HEK293 (cell line): ENCODE measurements at regions not wholly inside any gene's neighbourhood (a gene's known extent, or its start where the extent isn't known, plus 50 kb on each side); places are given as distances from the start of the nearest gene placed in this dataset.

ENCODE experiments used
- CTCF ChIA-PET: fragments of 350-600 bp; formaldehyde crosslinking; extraction: SDS; loops from one replicate; lab custom pipeline; 2021; ENCODE audit warnings: antibody characterized with exemption; lab: Yijun Ruan, JAX
- POLR2A ChIA-PET: fragments of 300-600 bp; formaldehyde crosslinking; extraction: SDS; loops from one replicate; lab custom pipeline; 2020; ENCODE audit warnings: antibody characterized with exemption, inconsistent platforms; lab: Yijun Ruan, JAX
- H3K27ac ChIP-seq: fragments of 200-500 bp; sonication (Bioruptor generic); 2 replicates; pipeline ENCODE4 v1.5.1; 2014; ENCODE audit warnings: low read depth, low read length, control low read depth, inconsistent platforms; ENCODE audit errors: extremely low read depth
- H3K36me3 ChIP-seq, 2 experiments: fragments of 200-500 bp in 1 of 2; sonication (Bioruptor generic) in 1 of 2; 1 replicate in 1 of 2; 2 replicates in 1 of 2; pipeline ENCODE4 v1.5.1; 2014 to 2017; ENCODE audit warnings: inconsistent platforms in 2 of 2, low read length in 2 of 2; ENCODE audit not compliant: control insufficient read depth in 2 of 2, insufficient read depth in 1 of 2
- H3K4me1 ChIP-seq: fragments of 200-500 bp; sonication (Bioruptor generic); 2 replicates; pipeline ENCODE4 v1.5.1; 2014; ENCODE audit warnings: mild to moderate bottlenecking, low read length, inconsistent platforms; ENCODE audit not compliant: control insufficient read depth, insufficient read depth
- H3K4me3 ChIP-seq: 2 replicates; pipeline ENCODE4 v1.5.1; 2011; ENCODE audit warnings: low read depth, mild to moderate bottlenecking, control low read depth, low read length, moderate library complexity
- H3K9me3 ChIP-seq: fragments of 200-500 bp; sonication (Bioruptor generic); 2 replicates; pipeline ENCODE4 v1.5.1; 2014; ENCODE audit warnings: low read depth, low read length, inconsistent platforms; ENCODE audit not compliant: control insufficient read depth, insufficient read depth
- EGR2 ChIP-seq: fragments of 450-650 bp; formaldehyde crosslinking; IDR thresholded peaks from 2 replicates; pipeline ENCODE4 v1.5.1; 2016; ENCODE audit warnings: low read depth, missing biosample characterization, missing genetic modification characterization
- FEZF1 ChIP-seq: fragments of 450-650 bp; formaldehyde crosslinking; IDR thresholded peaks from 2 replicates; pipeline ENCODE4 v1.5.1; 2016; ENCODE audit warnings: missing biosample characterization, missing genetic modification characterization
- KLF16 ChIP-seq: fragments of 450-650 bp; formaldehyde crosslinking; IDR thresholded peaks from 2 replicates; pipeline ENCODE4 v1.5.1; 2017; ENCODE audit warnings: missing biosample characterization, missing genetic modification characterization
- OVOL3 ChIP-seq: fragments of 450-650 bp; formaldehyde crosslinking; IDR thresholded peaks from 2 replicates; pipeline ENCODE4 v1.5.1; 2016; ENCODE audit warnings: missing biosample characterization, missing genetic modification characterization
- TRIM28 ChIP-seq: IDR thresholded peaks from 2 replicates; pipeline ENCODE4 v1.6.1; 2011; ENCODE audit warnings: low read length, control low read depth, borderline replicate concordance
- ZNF600 ChIP-seq: fragments of 450-650 bp; formaldehyde crosslinking; IDR thresholded peaks from 2 replicates; pipeline ENCODE4 v1.5.1; 2016; ENCODE audit warnings: missing biosample characterization, missing genetic modification characterization
- ZNF629 ChIP-seq: fragments of 450-650 bp; formaldehyde crosslinking; IDR thresholded peaks from 2 replicates; pipeline ENCODE4 v1.5.1; 2017; ENCODE audit warnings: missing biosample characterization, missing genetic modification characterization
- ZNF654 ChIP-seq: fragments of 450-650 bp; formaldehyde crosslinking; IDR thresholded peaks from 2 replicates; pipeline ENCODE4 v1.5.1; 2016; ENCODE audit warnings: low read depth, missing biosample characterization, missing genetic modification characterization
- ZNF660 ChIP-seq: fragments of 450-650 bp; IDR thresholded peaks from 2 replicates; pipeline ENCODE4 v1.5.1; 2018; ENCODE audit warnings: missing biosample characterization, mild to moderate bottlenecking, missing genetic modification characterization
- TF ChIP-seq, protein P1 (sequence below): fragments of 450-650 bp; formaldehyde crosslinking; IDR thresholded peaks from 2 replicates; pipeline ENCODE4 v1.5.1; 2016; ENCODE audit warnings: missing biosample characterization, missing genetic modification characterization, borderline replicate concordance
- TF ChIP-seq, protein P2 (sequence below): fragments of 450-650 bp; formaldehyde crosslinking; IDR thresholded peaks from 2 replicates; pipeline ENCODE4 v1.5.1; 2016; ENCODE audit warnings: missing biosample characterization, missing genetic modification characterization
- TF ChIP-seq, protein P3 (sequence below): fragments of 450-650 bp; formaldehyde crosslinking; IDR thresholded peaks from 2 replicates; pipeline ENCODE4 v1.5.1; 2016; ENCODE audit warnings: missing biosample characterization, missing genetic modification characterization
- TF ChIP-seq, protein P4 (sequence below): fragments of 450-650 bp; formaldehyde crosslinking; IDR thresholded peaks from 2 replicates; pipeline ENCODE4 v1.5.1; 2016; ENCODE audit warnings: missing biosample characterization, missing genetic modification characterization, low read depth
- TF ChIP-seq, protein P5 (sequence below): fragments of 450-650 bp; formaldehyde crosslinking; IDR thresholded peaks from 2 replicates; pipeline ENCODE4 v1.5.1; 2016; ENCODE audit warnings: missing biosample characterization, missing genetic modification characterization
- TF ChIP-seq, protein P6 (sequence below): fragments of 450-650 bp; formaldehyde crosslinking; IDR thresholded peaks from 2 replicates; pipeline ENCODE4 v1.5.1; 2016; ENCODE audit warnings: missing biosample characterization, missing genetic modification characterization

DNA sequence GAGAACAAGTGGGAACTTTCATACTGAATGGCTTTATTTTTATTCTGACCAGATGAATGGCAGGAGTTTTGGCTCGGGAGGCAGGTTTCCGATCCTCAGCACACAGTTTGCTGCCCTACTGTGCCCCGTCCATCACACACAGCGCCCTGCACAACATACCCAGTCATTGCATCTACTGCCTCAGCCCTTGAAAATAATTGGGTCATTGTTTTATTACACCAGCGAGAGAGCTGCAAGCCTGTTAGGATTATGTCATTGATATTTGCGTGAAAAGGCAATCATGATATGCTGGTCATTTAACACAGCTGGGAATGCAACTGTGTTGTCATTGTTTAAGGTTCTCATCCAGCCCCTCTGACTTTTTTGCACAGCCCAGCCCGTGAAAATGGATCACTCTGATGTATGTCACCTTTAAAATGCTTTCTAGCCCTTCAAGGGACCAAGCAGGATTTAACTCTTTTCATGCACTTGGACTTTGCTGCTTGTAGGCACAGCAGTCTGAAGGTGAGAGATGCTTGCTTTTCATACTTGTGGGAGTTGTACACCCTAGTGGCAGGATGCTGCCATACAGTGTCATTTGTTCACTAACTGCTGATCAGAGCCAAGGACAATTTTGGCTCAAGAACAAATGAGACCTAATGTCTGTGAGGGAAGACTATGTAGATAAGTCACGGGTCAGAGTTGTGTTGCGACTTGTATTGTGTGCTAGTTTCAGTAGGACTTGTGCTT lies 62.3 kb downstream of the RTL9 start:
- Histone ChIP-seq H3K36me3 (no peaks in the 10 kb centered on the region), H3K4me3 (no peak overlapping the region), H3K9me3 (no peaks in the 10 kb centered on the region), H3K27ac (no peak overlapping the region), H3K4me1 (no peaks in the 10 kb centered on the region)
- ChIA-PET CTCF (interaction anchor here (0.8 to 22.1 kb wide), 6 partner anchors 8 to 259 kb away, joined by 3 to 576 read pairs (median 5); no protein-coding TSS in a partner anchor), POLR2A (no interaction called here)
- TF ChIP-seq KLF16 (tag by site-specific recombination) (no peak), EGR2 (tag by site-specific recombination) (no peak), ZNF629 (tag by site-specific recombination) (peak; percentile 77), ZNF660 (tag by site-specific recombination) (peak; percentile 95), FEZF1 (tag by site-specific recombination) (peak; percentile 59), TRIM28 (peak; percentile 74; the same call in 1 of the 2 replicates), ZNF654 (tag by site-specific recombination) (peak; percentile 12; the same call in 1 of the 2 replicates), OVOL3 (tag by site-specific recombination) (no peak), ZNF600 (tag by site-specific recombination) (peak; percentile 30; the same call in 1 of the 2 replicates)
- TF ChIP-seq, protein P1, sequence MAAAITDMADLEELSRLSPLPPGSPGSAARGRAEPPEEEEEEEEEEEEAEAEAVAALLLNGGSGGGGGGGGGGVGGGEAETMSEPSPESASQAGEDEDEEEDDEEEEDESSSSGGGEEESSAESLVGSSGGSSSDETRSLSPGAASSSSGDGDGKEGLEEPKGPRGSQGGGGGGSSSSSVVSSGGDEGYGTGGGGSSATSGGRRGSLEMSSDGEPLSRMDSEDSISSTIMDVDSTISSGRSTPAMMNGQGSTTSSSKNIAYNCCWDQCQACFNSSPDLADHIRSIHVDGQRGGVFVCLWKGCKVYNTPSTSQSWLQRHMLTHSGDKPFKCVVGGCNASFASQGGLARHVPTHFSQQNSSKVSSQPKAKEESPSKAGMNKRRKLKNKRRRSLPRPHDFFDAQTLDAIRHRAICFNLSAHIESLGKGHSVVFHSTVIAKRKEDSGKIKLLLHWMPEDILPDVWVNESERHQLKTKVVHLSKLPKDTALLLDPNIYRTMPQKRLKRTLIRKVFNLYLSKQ, result no peak
- TF ChIP-seq, protein P2, sequence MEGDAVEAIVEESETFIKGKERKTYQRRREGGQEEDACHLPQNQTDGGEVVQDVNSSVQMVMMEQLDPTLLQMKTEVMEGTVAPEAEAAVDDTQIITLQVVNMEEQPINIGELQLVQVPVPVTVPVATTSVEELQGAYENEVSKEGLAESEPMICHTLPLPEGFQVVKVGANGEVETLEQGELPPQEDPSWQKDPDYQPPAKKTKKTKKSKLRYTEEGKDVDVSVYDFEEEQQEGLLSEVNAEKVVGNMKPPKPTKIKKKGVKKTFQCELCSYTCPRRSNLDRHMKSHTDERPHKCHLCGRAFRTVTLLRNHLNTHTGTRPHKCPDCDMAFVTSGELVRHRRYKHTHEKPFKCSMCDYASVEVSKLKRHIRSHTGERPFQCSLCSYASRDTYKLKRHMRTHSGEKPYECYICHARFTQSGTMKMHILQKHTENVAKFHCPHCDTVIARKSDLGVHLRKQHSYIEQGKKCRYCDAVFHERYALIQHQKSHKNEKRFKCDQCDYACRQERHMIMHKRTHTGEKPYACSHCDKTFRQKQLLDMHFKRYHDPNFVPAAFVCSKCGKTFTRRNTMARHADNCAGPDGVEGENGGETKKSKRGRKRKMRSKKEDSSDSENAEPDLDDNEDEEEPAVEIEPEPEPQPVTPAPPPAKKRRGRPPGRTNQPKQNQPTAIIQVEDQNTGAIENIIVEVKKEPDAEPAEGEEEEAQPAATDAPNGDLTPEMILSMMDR (tag by site-specific recombination), result peak; percentile 33; the same call in 1 of the 2 replicates
- TF ChIP-seq, protein P3, sequence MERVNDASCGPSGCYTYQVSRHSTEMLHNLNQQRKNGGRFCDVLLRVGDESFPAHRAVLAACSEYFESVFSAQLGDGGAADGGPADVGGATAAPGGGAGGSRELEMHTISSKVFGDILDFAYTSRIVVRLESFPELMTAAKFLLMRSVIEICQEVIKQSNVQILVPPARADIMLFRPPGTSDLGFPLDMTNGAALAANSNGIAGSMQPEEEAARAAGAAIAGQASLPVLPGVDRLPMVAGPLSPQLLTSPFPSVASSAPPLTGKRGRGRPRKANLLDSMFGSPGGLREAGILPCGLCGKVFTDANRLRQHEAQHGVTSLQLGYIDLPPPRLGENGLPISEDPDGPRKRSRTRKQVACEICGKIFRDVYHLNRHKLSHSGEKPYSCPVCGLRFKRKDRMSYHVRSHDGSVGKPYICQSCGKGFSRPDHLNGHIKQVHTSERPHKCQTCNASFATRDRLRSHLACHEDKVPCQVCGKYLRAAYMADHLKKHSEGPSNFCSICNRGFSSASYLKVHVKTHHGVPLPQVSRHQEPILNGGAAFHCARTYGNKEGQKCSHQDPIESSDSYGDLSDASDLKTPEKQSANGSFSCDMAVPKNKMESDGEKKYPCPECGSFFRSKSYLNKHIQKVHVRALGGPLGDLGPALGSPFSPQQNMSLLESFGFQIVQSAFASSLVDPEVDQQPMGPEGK (tag by site-specific recombination), result 0 out of 2 replicates have a peak, but pooled peaks have one; percentile 12
- TF ChIP-seq, protein P4, sequence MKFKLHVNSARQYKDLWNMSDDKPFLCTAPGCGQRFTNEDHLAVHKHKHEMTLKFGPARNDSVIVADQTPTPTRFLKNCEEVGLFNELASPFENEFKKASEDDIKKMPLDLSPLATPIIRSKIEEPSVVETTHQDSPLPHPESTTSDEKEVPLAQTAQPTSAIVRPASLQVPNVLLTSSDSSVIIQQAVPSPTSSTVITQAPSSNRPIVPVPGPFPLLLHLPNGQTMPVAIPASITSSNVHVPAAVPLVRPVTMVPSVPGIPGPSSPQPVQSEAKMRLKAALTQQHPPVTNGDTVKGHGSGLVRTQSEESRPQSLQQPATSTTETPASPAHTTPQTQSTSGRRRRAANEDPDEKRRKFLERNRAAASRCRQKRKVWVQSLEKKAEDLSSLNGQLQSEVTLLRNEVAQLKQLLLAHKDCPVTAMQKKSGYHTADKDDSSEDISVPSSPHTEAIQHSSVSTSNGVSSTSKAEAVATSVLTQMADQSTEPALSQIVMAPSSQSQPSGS (tag by site-specific recombination), result peak; percentile 94
- TF ChIP-seq, protein P5, sequence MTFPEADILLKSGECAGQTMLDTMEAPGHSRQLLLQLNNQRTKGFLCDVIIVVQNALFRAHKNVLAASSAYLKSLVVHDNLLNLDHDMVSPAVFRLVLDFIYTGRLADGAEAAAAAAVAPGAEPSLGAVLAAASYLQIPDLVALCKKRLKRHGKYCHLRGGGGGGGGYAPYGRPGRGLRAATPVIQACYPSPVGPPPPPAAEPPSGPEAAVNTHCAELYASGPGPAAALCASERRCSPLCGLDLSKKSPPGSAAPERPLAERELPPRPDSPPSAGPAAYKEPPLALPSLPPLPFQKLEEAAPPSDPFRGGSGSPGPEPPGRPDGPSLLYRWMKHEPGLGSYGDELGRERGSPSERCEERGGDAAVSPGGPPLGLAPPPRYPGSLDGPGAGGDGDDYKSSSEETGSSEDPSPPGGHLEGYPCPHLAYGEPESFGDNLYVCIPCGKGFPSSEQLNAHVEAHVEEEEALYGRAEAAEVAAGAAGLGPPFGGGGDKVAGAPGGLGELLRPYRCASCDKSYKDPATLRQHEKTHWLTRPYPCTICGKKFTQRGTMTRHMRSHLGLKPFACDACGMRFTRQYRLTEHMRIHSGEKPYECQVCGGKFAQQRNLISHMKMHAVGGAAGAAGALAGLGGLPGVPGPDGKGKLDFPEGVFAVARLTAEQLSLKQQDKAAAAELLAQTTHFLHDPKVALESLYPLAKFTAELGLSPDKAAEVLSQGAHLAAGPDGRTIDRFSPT (tag by site-specific recombination), result 0 out of 2 replicates have a peak, but pooled peaks have one; percentile 39
- TF ChIP-seq, protein P6, sequence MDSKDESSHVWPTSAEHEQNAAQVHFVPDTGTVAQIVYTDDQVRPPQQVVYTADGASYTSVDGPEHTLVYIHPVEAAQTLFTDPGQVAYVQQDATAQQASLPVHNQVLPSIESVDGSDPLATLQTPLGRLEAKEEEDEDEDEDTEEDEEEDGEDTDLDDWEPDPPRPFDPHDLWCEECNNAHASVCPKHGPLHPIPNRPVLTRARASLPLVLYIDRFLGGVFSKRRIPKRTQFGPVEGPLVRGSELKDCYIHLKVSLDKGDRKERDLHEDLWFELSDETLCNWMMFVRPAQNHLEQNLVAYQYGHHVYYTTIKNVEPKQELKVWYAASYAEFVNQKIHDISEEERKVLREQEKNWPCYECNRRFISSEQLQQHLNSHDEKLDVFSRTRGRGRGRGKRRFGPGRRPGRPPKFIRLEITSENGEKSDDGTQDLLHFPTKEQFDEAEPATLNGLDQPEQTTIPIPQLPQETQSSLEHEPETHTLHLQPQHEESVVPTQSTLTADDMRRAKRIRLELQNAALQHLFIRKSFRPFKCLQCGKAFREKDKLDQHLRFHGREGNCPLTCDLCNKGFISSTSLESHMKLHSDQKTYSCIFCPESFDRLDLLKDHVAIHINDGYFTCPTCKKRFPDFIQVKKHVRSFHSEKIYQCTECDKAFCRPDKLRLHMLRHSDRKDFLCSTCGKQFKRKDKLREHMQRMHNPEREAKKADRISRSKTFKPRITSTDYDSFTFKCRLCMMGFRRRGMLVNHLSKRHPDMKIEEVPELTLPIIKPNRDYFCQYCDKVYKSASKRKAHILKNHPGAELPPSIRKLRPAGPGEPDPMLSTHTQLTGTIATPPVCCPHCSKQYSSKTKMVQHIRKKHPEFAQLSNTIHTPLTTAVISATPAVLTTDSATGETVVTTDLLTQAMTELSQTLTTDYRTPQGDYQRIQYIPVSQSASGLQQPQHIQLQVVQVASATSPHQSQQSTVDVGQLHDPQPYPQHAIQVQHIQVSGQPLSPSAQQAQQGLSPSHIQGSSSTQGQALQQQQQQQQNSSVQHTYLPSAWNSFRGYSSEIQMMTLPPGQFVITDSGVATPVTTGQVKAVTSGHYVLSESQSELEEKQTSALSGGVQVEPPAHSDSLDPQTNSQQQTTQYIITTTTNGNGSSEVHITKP, result 0 out of 2 replicates have a peak, but pooled peaks have one; percentile 8
